ENCODE measurements at regions not wholly inside any gene's neighbourhood (a gene's known extent, or its start where the extent isn't known, plus 50 kb on each side); places are given as distances from the start of the nearest gene placed in this dataset.

GRCh38 chr10:26355241-26355640 lies 82.9 kb upstream of the APBB1IP start:
- no peak for DNase-seq (ENCODE audit: low read depth, low spot score)
- no peaks in the 10 kb centered on the region for H3K27me3 ChIP-seq (ENCODE audit: control insufficient read depth, insufficient read depth, low read length)
- H3K27ac ChIP-seq (ENCODE audit: low read depth, low read length) = no peak overlapping the region
- no peak overlapping the region for H3K4me3 ChIP-seq (ENCODE audit: low read depth, low read length)
- TF ChIP-seq, protein P1, sequence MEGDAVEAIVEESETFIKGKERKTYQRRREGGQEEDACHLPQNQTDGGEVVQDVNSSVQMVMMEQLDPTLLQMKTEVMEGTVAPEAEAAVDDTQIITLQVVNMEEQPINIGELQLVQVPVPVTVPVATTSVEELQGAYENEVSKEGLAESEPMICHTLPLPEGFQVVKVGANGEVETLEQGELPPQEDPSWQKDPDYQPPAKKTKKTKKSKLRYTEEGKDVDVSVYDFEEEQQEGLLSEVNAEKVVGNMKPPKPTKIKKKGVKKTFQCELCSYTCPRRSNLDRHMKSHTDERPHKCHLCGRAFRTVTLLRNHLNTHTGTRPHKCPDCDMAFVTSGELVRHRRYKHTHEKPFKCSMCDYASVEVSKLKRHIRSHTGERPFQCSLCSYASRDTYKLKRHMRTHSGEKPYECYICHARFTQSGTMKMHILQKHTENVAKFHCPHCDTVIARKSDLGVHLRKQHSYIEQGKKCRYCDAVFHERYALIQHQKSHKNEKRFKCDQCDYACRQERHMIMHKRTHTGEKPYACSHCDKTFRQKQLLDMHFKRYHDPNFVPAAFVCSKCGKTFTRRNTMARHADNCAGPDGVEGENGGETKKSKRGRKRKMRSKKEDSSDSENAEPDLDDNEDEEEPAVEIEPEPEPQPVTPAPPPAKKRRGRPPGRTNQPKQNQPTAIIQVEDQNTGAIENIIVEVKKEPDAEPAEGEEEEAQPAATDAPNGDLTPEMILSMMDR (IDR thresholded peaks at IDR 0.05; ENCODE audit: low read depth, low read length) = no peak
- ChIA-PET POLR2A (no interaction called here), CTCF (no interaction called here)
- H3K9me3 ChIP-seq (ENCODE audit: control insufficient read depth, insufficient read depth, low read length) = peaks cover 11% of the 10 kb centered on the region; the same call in 1 of the 2 replicates

DNA sequence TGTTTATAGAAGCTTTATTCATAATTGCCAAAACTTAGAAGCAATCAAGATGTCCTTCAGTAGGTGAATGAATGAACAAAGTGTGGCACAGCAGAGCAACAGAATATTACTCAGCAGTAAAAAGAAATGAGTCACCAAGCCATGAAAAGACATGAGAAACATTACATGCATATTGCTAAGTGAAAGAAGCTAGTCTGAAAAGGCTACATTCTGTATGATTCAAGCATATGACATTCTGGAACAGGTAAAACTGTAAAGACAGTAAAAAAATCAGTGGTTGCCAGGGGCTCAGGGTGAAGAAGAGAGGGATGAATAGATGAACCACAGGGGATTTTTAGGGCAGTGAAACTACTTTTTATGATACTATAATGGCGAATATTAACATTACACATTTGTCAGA lies 80.9 kb upstream of the APBB1IP start:
- Histone ChIP-seq H3K27ac (ENCODE audit: low read depth, low read length) (no peak overlapping the region), H3K4me3 (ENCODE audit: low read depth, low read length) (no peak overlapping the region), H3K9me3 (ENCODE audit: control insufficient read depth, insufficient read depth, low read length) (peaks cover 4% of the 10 kb centered on the region), H3K27me3 (ENCODE audit: control insufficient read depth, insufficient read depth, low read length) (no peaks in the 10 kb centered on the region)
- ChIA-PET POLR2A (no interaction called here), CTCF (no interaction called here)
- TF ChIP-seq, protein P1 (IDR thresholded peaks at IDR 0.05; ENCODE audit: low read depth, low read length) = no peak
- no peak for DNase-seq (ENCODE audit: low read depth, low spot score)

- DNase-seq (ENCODE audit: low read depth, low spot score) = no peak
- Histone ChIP-seq H3K27me3 (ENCODE audit: control insufficient read depth, insufficient read depth, low read length) (no peaks in the 10 kb centered on the region), H3K4me3 (ENCODE audit: low read depth, low read length) (no peak overlapping the region), H3K9me3 (ENCODE audit: control insufficient read depth, insufficient read depth, low read length) (peaks cover 4% of the 10 kb centered on the region), H3K27ac (ENCODE audit: low read depth, low read length) (no peak overlapping the region)
- ChIA-PET CTCF (no interaction called here), POLR2A (no interaction called here)
- TF ChIP-seq, protein P1 (IDR thresholded peaks at IDR 0.05; ENCODE audit: low read depth, low read length) = no peak
Observed at GRCh38 chr10:26358071-26358470, 80.1 kb upstream of the APBB1IP start.

DNA sequence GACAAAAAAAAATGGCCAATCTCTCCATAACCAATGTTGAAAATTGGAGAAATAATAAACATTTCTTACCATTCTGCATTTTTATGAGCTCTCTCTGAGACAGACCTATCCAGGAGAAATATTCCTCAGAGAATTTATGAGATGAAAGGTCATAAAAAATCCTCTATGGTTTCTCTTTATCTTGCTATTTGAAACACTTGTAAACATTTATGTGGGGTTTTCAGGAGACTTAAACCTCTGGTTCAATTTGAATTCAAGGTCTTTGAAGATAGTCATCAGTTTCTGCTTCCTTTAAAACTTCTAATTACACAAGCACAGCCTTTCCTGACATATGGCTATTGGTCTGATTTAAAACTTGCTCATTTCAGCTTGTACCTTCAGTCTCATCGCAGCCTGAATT lies 78.5 kb upstream of the APBB1IP start:
- no peaks in the 10 kb centered on the region for H3K27me3 ChIP-seq (ENCODE audit: control insufficient read depth, insufficient read depth, low read length)
- no peak for DNase-seq (ENCODE audit: low read depth, low spot score)
- ChIA-PET CTCF (interaction anchor here (0.7 kb wide), 1 partner anchor 624 kb away, joined by 3 read pairs; no protein-coding TSS in a partner anchor), POLR2A (no interaction called here)
- H3K9me3 ChIP-seq (ENCODE audit: control insufficient read depth, insufficient read depth, low read length) = peaks cover 7% of the 10 kb centered on the region
- TF ChIP-seq, protein P1 (IDR thresholded peaks at IDR 0.05; ENCODE audit: low read depth, low read length) = no peak
- no peak overlapping the region for H3K4me3 ChIP-seq (ENCODE audit: low read depth, low read length)
- H3K27ac ChIP-seq (ENCODE audit: low read depth, low read length) = no peak overlapping the region

GRCh38 chr10:26361351-26361750 lies 76.8 kb upstream of the APBB1IP start:
- Histone ChIP-seq H3K9me3 (ENCODE audit: control insufficient read depth, insufficient read depth, low read length) (peaks cover 4% of the 10 kb centered on the region; the same call in 1 of the 2 replicates), H3K27ac (ENCODE audit: low read depth, low read length) (no peak overlapping the region), H3K27me3 (ENCODE audit: control insufficient read depth, insufficient read depth, low read length) (no peaks in the 10 kb centered on the region), H3K4me3 (ENCODE audit: low read depth, low read length) (no peak overlapping the region)
- POLR2A ChIA-PET = no interaction called here
- TF ChIP-seq, protein P1 (IDR thresholded peaks at IDR 0.05; ENCODE audit: low read depth, low read length) = no peak
- DNase-seq (ENCODE audit: low read depth, low spot score) = no peak
- CTCF ChIA-PET = no interaction called here

Data from AG04450 (cell line).